ENCODE measurements at regions not wholly inside any gene's neighbourhood (a gene's known extent, or its start where the extent isn't known, plus 50 kb on each side); places are given as distances from the start of the nearest gene placed in this dataset.
"Not testable (repeated sequence)": the region's sequence is repeated elsewhere in the genome, so short reads cannot be mapped to it uniquely, and the experiment has no call there.

DNA sequence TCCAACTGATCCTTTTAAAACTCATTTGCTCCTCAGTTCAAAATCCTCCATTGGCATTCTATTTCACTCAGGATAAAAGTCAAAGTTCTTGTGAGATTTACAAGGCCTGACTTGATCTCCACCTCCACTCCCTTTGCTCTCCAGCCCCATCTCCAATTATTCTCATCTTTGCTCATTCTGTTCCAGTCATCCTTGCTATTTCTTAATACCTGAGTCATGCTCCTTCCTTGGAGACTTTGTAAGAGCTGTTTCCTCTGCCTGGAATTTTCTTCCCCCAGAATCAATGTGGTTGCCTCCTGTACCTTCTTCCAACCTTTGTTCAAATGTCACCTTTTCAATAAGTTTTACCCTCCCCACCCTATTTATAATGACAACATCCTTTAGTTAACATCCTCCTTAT is 373.5 kb downstream of the HTR1B start:
- no peaks in the 10 kb centered on the region for H3K4me1 ChIP-seq (ENCODE audit: control insufficient read depth, insufficient read depth, low read length)
- peaks cover 13 to 25% of the 10 kb centered on the region in 2 donors for H3K9me3 Mint-ChIP-seq
- H3K27me3 ChIP-seq (ENCODE audit: control insufficient read depth, insufficient read depth, low read length): no peaks in the 10 kb centered on the region
- no peaks in the 10 kb centered on the region for H3K4me1 Mint-ChIP-seq
- TF ChIP-seq, protein P1, sequence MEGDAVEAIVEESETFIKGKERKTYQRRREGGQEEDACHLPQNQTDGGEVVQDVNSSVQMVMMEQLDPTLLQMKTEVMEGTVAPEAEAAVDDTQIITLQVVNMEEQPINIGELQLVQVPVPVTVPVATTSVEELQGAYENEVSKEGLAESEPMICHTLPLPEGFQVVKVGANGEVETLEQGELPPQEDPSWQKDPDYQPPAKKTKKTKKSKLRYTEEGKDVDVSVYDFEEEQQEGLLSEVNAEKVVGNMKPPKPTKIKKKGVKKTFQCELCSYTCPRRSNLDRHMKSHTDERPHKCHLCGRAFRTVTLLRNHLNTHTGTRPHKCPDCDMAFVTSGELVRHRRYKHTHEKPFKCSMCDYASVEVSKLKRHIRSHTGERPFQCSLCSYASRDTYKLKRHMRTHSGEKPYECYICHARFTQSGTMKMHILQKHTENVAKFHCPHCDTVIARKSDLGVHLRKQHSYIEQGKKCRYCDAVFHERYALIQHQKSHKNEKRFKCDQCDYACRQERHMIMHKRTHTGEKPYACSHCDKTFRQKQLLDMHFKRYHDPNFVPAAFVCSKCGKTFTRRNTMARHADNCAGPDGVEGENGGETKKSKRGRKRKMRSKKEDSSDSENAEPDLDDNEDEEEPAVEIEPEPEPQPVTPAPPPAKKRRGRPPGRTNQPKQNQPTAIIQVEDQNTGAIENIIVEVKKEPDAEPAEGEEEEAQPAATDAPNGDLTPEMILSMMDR (IDR thresholded peaks at IDR 0.05): no peak
- DNase-seq (no peak), ATAC-seq (no peak)
- H3K27ac Mint-ChIP-seq: no peak overlapping the region
- no peak overlapping the region for H3K27ac ChIP-seq (ENCODE audit: low read length)
- no peaks in the 10 kb centered on the region for H3K36me3 Mint-ChIP-seq
- no peak overlapping the region for H3K4me3 Mint-ChIP-seq
- H3K9me3 ChIP-seq (ENCODE audit: control insufficient read depth, insufficient read depth, low read length): peaks cover 7% of the 10 kb centered on the region
- H3K4me3 ChIP-seq (ENCODE audit: low read length): no peak overlapping the region
- H3K27me3 Mint-ChIP-seq (ENCODE audit: low read depth in 2 of 2): no peaks in the 10 kb centered on the region
- intact Hi-C loops (cut with micrococcal nuclease): no loop called here
- no peaks in the 10 kb centered on the region for H3K36me3 ChIP-seq (ENCODE audit: control insufficient read depth, insufficient read depth, low read length)

DNA sequence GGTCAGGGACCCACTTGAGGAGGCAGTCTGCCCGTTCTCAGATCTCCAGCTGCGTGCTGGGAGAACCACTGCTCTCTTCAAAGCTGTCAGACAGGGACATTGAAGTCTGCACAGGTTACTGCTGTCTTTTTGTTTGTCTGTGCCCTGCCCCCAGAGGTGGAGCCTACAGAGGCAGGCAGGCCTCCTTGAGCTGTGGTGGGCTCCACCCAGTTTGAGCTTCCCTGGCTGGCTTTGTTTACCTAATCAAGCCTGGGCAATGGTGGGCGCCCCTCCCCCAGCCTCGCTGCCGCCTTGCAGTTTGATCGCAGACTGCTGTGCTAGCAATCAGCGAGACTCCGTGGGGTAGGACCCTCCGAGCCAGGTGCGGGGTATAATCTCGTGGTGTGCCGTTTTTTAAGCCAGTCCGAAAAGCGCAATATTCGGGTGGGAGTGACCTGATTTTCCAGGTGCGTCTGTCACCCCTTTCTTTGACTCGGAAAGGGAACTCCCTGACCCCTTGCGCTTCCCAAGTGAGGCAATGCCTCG is 375.4 kb downstream of the HTR1B start:
- H3K27me3 Mint-ChIP-seq (ENCODE audit: low read depth in 2 of 2); H3K27me3 ChIP-seq (ENCODE audit: control insufficient read depth, insufficient read depth, low read length); H3K27ac Mint-ChIP-seq; DNase-seq; H3K36me3 ChIP-seq (ENCODE audit: control insufficient read depth, insufficient read depth, low read length); H3K4me1 ChIP-seq (ENCODE audit: control insufficient read depth, insufficient read depth, low read length); H3K4me3 Mint-ChIP-seq; H3K36me3 Mint-ChIP-seq; H3K4me3 ChIP-seq (ENCODE audit: low read length); H3K9me3 ChIP-seq (ENCODE audit: control insufficient read depth, insufficient read depth, low read length); H3K4me1 Mint-ChIP-seq; H3K27ac ChIP-seq (ENCODE audit: low read length); intact Hi-C loops (cut with micrococcal nuclease); ATAC-seq: not testable (repeated sequence)
- WGBS (ENCODE audit: insufficient coverage): 83% methylated on average over 17 of the region's 19 CpGs
- H3K9me3 Mint-ChIP-seq: peaks cover 13 to 21% of the 10 kb centered on the region in 2 donors

DNA sequence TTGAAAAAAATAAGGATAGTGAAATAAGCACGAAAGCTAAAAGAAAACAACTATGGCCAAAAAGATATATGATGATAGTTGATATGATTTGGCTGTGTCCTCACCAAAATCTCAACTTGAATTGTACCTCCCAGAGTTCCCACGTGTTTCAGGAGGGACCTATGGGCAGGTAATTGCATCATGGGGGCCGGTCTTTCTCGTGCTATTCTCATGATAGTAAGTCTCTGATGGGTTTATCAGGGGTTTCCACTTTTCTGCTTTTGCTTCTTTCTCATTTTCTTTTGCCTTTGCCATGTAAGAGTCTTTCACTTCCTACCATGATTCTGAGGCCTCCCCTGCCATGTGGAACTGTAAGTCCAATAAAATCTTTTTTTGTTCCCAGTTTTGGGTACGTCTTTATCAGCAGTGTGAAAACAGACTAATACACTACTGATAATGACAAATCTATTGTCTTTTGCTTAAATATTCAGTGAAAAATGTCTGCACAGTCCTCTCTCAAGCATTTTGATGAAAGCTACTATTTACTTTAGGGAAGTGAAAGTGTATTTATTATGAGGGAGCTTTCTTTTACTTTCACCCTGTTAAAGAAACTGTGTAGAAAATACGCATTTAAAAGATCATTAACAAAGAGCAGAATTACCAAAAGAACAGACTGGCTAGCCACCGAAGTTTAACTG is 389.1 kb downstream of the HTR1B start:
- Histone ChIP-seq H3K36me3 (ENCODE audit: control insufficient read depth, insufficient read depth, low read length) (no peaks in the 10 kb centered on the region), H3K27ac (ENCODE audit: low read length) (no peak overlapping the region), H3K4me1 (ENCODE audit: control insufficient read depth, insufficient read depth, low read length) (no peaks in the 10 kb centered on the region), H3K9me3 (ENCODE audit: control insufficient read depth, insufficient read depth, low read length) (peaks cover 9% of the 10 kb centered on the region), H3K4me3 (ENCODE audit: low read length) (no peak overlapping the region), H3K27me3 (ENCODE audit: control insufficient read depth, insufficient read depth, low read length) (no peaks in the 10 kb centered on the region)
- Mint-ChIP-seq H3K9me3 (peaks cover 25 to 27% of the 10 kb centered on the region in 2 donors), H3K4me3 (no peak overlapping the region), H3K27ac (no peak overlapping the region), H3K36me3 (peaks cover 13% of the 10 kb centered on the region), H3K27me3 (ENCODE audit: low read depth in 2 of 2) (no peaks in the 10 kb centered on the region), H3K4me1 (no peaks in the 10 kb centered on the region)
- DNase-seq (no peak), ATAC-seq (no peak)
- intact Hi-C loops (cut with micrococcal nuclease): no loop called here
- TF ChIP-seq, protein P1 (IDR thresholded peaks at IDR 0.05): no peak
- 87% methylated on average over 6 of the region's 7 CpGs for WGBS (ENCODE audit: insufficient coverage)

DNA sequence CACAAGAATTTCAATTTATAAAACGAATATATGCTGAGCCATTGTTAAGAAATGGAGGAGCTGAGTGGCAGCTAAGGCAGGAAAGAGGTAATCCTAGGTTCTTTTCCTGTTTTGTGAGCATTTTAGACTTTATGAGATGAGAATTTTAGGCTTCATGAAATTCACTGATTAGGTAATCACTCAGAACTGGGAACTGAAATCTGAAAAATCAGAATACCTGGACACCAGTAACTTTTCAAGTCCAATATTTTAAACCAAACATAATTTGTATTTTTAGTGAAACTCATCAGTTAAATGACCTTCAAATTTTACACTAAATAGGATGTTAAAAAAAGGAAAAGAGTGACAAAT is 389.9 kb downstream of the HTR1B start:
- H3K4me3 Mint-ChIP-seq: no peak overlapping the region
- no peaks in the 10 kb centered on the region for H3K27me3 Mint-ChIP-seq (ENCODE audit: low read depth in 2 of 2)
- H3K27ac Mint-ChIP-seq: no peak overlapping the region
- H3K27ac ChIP-seq (ENCODE audit: low read length): no peak overlapping the region
- no peak for DNase-seq
- H3K27me3 ChIP-seq (ENCODE audit: control insufficient read depth, insufficient read depth, low read length): no peaks in the 10 kb centered on the region
- H3K4me1 ChIP-seq (ENCODE audit: control insufficient read depth, insufficient read depth, low read length): no peaks in the 10 kb centered on the region
- H3K9me3 ChIP-seq (ENCODE audit: control insufficient read depth, insufficient read depth, low read length): peaks cover 11% of the 10 kb centered on the region
- no peaks in the 10 kb centered on the region for H3K36me3 ChIP-seq (ENCODE audit: control insufficient read depth, insufficient read depth, low read length)
- H3K4me1 Mint-ChIP-seq: no peaks in the 10 kb centered on the region
- WGBS (ENCODE audit: insufficient coverage): no CpG with 5 or more reads among the region's 1 CpG
- TF ChIP-seq, protein P1 (IDR thresholded peaks at IDR 0.05): no peak
- intact Hi-C loops (cut with micrococcal nuclease): no loop called here
- no peak for ATAC-seq
- H3K36me3 Mint-ChIP-seq: peaks cover 12% of the 10 kb centered on the region
- no peak overlapping the region for H3K4me3 ChIP-seq (ENCODE audit: low read length)
- H3K9me3 Mint-ChIP-seq: peaks cover 23 to 27% of the 10 kb centered on the region in 2 donors

Data from natural killer cell (primary cell).